Trophoblast cell (in vitro differentiated cells and primary cell): ENCODE measurements at regions not wholly inside any gene's neighbourhood (a gene's known extent, or its start where the extent isn't known, plus 50 kb on each side); places are given as distances from the start of the nearest gene placed in this dataset.

Source experiments
- DNase-seq, 2 donors: peaks; one replicate each; pipeline ENCODE4 v3.0.0-alpha.2; 2016
- H2AFZ ChIP-seq: 2 replicates; pipeline ENCODE4 v1.6.1; 2013; ENCODE audit warnings: low read length, moderate library complexity, mild to moderate bottlenecking; ENCODE audit not compliant: insufficient read depth, poor library complexity
- H2AK5ac ChIP-seq: 2 replicates; pipeline ENCODE4 v1.6.1; 2013; ENCODE audit warnings: mild to moderate bottlenecking, low read length
- H2BK120ac ChIP-seq: 2 replicates; pipeline ENCODE4 v1.6.1; 2013; ENCODE audit warnings: low read length, mild to moderate bottlenecking, moderate library complexity; ENCODE audit not compliant: insufficient read depth, poor library complexity
- H2BK12ac ChIP-seq: 2 replicates; pipeline ENCODE4 v1.6.1; 2013; ENCODE audit warnings: mild to moderate bottlenecking, low read length, moderate library complexity
- H2BK5ac ChIP-seq: 2 replicates; pipeline ENCODE4 v1.6.1; 2013; ENCODE audit warnings: low read length, low read depth, moderate library complexity, mild to moderate bottlenecking; ENCODE audit not compliant: poor library complexity
- H3K14ac ChIP-seq: 2 replicates; pipeline ENCODE4 v1.6.1; 2013; ENCODE audit warnings: mild to moderate bottlenecking, low read length
- H3K18ac ChIP-seq: 2 replicates; pipeline ENCODE4 v1.6.1; 2013; ENCODE audit warnings: mild to moderate bottlenecking, low read length
- H3K23ac ChIP-seq: 2 replicates; pipeline ENCODE4 v1.6.1; 2013; ENCODE audit warnings: low read length
- H3K27ac ChIP-seq: 2 replicates; pipeline ENCODE4 v1.5.1; 2013; ENCODE audit warnings: low read depth, mild to moderate bottlenecking, inconsistent platforms, low read length, moderate library complexity
- H3K27me3 ChIP-seq: 2 replicates; pipeline ENCODE4 v1.6.1; 2013; ENCODE audit warnings: inconsistent platforms, mild to moderate bottlenecking, low read length, moderate library complexity; ENCODE audit not compliant: insufficient read depth
- H3K36me3 ChIP-seq, 2 experiments: 1 replicate in 1 of 2; 2 replicates in 1 of 2; pipeline ENCODE4 v1.6.1; 2013; ENCODE audit warnings: low read length in 2 of 2, mild to moderate bottlenecking in 2 of 2, moderate library complexity in 1 of 2; ENCODE audit not compliant: insufficient read depth in 2 of 2, control insufficient read depth in 1 of 2
- H3K4ac ChIP-seq: 2 replicates; pipeline ENCODE4 v1.6.1; 2013; ENCODE audit warnings: low read depth, mild to moderate bottlenecking, low read length, moderate library complexity
- H3K4me1 ChIP-seq, 2 experiments: 1 replicate in 1 of 2; 2 replicates in 1 of 2; pipeline ENCODE4 v1.6.1; 2013; ENCODE audit warnings: low read length in 2 of 2, mild to moderate bottlenecking in 2 of 2, moderate library complexity in 1 of 2; ENCODE audit not compliant: insufficient read depth in 2 of 2, control insufficient read depth in 1 of 2
- H3K4me2 ChIP-seq: 2 replicates; pipeline ENCODE4 v1.6.1; 2013; ENCODE audit warnings: inconsistent platforms, mild to moderate bottlenecking, low read length, moderate library complexity
- H3K4me3 ChIP-seq: 2 replicates; pipeline ENCODE4 v1.5.1; 2013; ENCODE audit warnings: mild to moderate bottlenecking, low read depth, low read length, inconsistent platforms
- H3K79me1 ChIP-seq: one replicate; pipeline ENCODE4 v1.6.1; 2013; ENCODE audit warnings: low read length
- H3K79me2 ChIP-seq: 2 replicates; pipeline ENCODE4 v1.6.1; 2013; ENCODE audit warnings: low read length, mild to moderate bottlenecking; ENCODE audit not compliant: control insufficient read depth, insufficient read depth, poor library complexity
- H3K9ac ChIP-seq: 2 replicates; pipeline ENCODE4 v1.6.1; 2013; ENCODE audit warnings: mild to moderate bottlenecking, low read length
- H3K9me3 ChIP-seq: 2 replicates; pipeline ENCODE4 v1.6.1; 2013; ENCODE audit warnings: low read depth, mild to moderate bottlenecking, control low read depth, inconsistent platforms, low read length; ENCODE audit not compliant: insufficient read depth
- H4K12ac ChIP-seq: 2 replicates; pipeline ENCODE4 v1.6.1; 2013; ENCODE audit warnings: low read depth, mild to moderate bottlenecking, low read length, moderate library complexity
- H4K8ac ChIP-seq: 2 replicates; pipeline ENCODE4 v1.6.1; 2013; ENCODE audit warnings: low read depth, mild to moderate bottlenecking, low read length, moderate library complexity
- H4K91ac ChIP-seq: one replicate; pipeline ENCODE4 v1.6.1; 2013; ENCODE audit warnings: low read depth, mild to moderate bottlenecking, low read length, moderate library complexity
- WGBS: extraction: QIAGEN DNeasy Blood & Tissue Kit; methylation state at CpG from one replicate; pipeline ENCODE4 v1.1.7; 2013; ENCODE audit warnings: missing lambda C conversion rate; ENCODE audit not compliant: insufficient read length, insufficient coverage; ENCODE audit errors: extremely low coverage; 5-methylcytosine and 5-hydroxymethylcytosine counted together

DNA sequence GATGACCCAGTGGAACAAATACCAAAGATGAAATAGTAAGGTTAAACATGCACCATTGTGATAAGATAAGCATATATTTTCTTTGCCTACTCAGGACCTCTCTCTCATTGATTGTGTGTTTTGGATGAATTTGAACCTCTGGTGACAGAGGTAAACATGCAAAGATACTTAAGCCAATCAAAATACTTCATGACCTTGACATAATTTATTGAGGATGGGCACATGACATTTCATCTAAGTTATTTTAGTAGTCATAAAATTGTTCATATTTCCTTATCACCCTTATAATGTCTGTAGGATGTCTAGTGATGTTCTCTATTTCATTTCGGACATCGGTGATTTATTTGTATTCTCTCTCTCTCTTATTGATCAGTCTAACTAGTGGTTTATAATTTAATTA lies 88.3 kb upstream of the WDR72 start:
- Histone ChIP-seq H3K4ac (no peak overlapping the region), H2BK12ac (no peak overlapping the region), H3K36me3 (no peaks in the 10 kb centered on the region), H3K9me3 (no peaks in the 10 kb centered on the region), H2AK5ac (no peak overlapping the region), H3K23ac (no peak overlapping the region), H2BK5ac (no peak overlapping the region), H3K79me1 (peaks cover 10% of the 10 kb centered on the region), H3K14ac (no peak overlapping the region), H2BK120ac (no peak overlapping the region), H3K4me1 (peaks cover 6 to 10% of the 10 kb centered on the region in 2 experiments), H4K91ac (no peak overlapping the region), H3K27me3 (no peaks in the 10 kb centered on the region), H3K9ac (no peak overlapping the region), H3K27ac (no peak overlapping the region), H3K4me3 (no peak overlapping the region), H3K18ac (no peak overlapping the region), H4K12ac (no peak overlapping the region), H2AFZ (no peak overlapping the region), H4K8ac (no peak overlapping the region), H3K79me2 (no peaks in the 10 kb centered on the region), H3K4me2 (no peak overlapping the region)
- DNase-seq = no peak
- WGBS = no CpG with 5 or more reads among the region's 2 CpGs

DNA sequence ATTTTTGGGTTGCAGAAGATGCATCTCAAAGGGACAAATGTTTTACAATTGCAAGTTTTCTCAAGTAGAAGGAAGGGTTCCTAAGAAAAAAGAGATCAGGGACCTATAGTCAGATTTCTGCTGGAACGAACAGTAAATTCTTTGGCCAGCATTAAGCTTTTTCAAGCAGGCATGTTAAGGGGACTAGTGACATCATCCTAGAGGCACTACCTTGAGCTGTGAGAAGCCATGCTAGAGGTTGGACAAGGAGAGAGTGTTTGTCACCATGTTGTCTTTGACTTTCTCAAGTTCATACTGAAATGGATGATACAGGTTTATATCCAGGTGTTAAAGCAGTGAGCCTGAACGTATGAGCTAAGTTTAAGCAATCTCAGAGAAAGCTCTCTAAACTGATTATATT lies 85.2 kb upstream of the WDR72 start:
- no peak overlapping the region for H4K12ac ChIP-seq
- no CpG with 5 or more reads among the region's 2 CpGs for WGBS
- no peaks in the 10 kb centered on the region for H3K36me3 ChIP-seq
- H3K4me2 ChIP-seq = no peak overlapping the region
- H3K27me3 ChIP-seq = no peaks in the 10 kb centered on the region
- no peak overlapping the region for H4K8ac ChIP-seq
- peak in 1 of 2 donors; percentile 14 for DNase-seq
- no peak overlapping the region for H2AK5ac ChIP-seq
- H3K79me2 ChIP-seq = no peaks in the 10 kb centered on the region
- no peak overlapping the region for H2BK5ac ChIP-seq
- H2BK120ac ChIP-seq = no peak overlapping the region
- no peaks in the 10 kb centered on the region for H3K9me3 ChIP-seq
- H3K27ac ChIP-seq = no peak overlapping the region
- no peak overlapping the region for H2AFZ ChIP-seq
- no peak overlapping the region for H2BK12ac ChIP-seq
- no peak overlapping the region for H3K23ac ChIP-seq
- no peak overlapping the region for H3K14ac ChIP-seq
- H3K18ac ChIP-seq = no peak overlapping the region
- H3K4me1 ChIP-seq = peaks cover 0 to 1% of the 10 kb centered on the region in 2 experiments
- H3K79me1 ChIP-seq = peaks cover 1% of the 10 kb centered on the region
- no peak overlapping the region for H3K4ac ChIP-seq
- no peak overlapping the region for H3K4me3 ChIP-seq
- H3K9ac ChIP-seq = no peak overlapping the region
- no peak overlapping the region for H4K91ac ChIP-seq

DNA sequence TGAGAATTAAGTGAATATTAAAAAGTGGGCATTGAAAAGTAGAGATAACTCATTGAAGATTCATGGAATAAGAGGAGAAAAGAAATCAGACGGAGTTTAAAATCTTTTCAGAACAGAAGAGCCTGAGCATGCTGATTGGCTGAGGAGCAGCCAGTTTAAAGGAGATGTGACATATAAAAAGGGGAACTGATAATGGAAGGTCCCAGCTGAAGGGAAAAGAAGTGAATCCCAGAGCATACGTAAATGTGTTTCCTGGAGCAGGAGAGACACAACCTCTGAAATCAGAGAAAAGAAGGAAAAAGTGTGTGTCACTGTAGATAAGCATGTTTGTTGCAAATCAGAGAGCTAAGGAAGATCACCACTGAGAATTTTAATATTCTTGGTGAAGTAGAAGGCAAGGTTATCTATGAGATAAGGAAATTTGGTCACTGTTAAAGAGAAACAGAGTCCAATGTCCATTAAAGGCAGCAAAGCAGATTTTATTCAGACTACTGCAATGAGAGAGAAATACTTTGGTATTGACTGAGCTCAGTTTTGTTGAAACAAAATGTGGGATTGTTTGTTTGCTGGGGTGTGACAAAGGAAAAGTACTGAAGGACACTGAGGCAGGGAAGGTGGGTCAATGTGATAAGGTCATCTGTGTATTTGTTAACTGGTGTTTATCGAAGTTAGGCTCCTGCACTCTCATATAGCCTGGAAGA lies 84.6 kb upstream of the WDR72 start:
- no CpG with 5 or more reads among the region's 3 CpGs for WGBS

DNA sequence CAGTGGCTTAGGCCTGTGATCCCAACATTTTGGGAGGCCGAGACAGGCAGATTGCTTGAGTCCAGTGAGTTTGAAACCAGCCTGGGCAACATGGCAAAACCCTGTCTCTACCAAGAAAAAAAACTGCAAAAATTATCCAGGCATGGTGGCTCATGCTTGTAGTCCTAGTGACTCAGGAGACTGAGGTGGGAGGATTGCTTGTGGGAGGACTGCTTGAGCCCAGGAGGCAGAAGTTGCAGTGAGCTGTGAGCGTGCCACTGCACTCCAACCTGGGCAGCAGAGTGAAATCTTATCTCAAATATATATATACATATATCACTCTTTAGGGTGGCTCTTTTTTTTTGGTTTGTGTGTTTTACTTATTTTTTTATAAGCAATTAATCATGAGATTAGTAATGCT lies 83.7 kb upstream of the WDR72 start:
- no peak overlapping the region for H3K18ac ChIP-seq
- no peaks in the 10 kb centered on the region for H3K4me1 ChIP-seq
- no peak overlapping the region for H3K23ac ChIP-seq
- no peak overlapping the region for H2AK5ac ChIP-seq
- H3K4me2 ChIP-seq = no peak overlapping the region
- peak overlapping the region; percentile 7 for H2BK120ac ChIP-seq
- no peak overlapping the region for H3K27ac ChIP-seq
- H3K9me3 ChIP-seq = no peaks in the 10 kb centered on the region
- H3K14ac ChIP-seq = no peak overlapping the region
- no peak overlapping the region for H4K91ac ChIP-seq
- no peak overlapping the region for H2BK12ac ChIP-seq
- H3K4me3 ChIP-seq = no peak overlapping the region
- H2BK5ac ChIP-seq = no peak overlapping the region
- DNase-seq = peak in 1 of 2 donors; percentile 9
- WGBS = no CpG with 5 or more reads among the region's 2 CpGs
- no peak overlapping the region for H4K12ac ChIP-seq
- H3K9ac ChIP-seq = no peak overlapping the region
- no peak overlapping the region for H4K8ac ChIP-seq
- no peaks in the 10 kb centered on the region for H3K36me3 ChIP-seq
- H3K79me1 ChIP-seq = no peaks in the 10 kb centered on the region
- no peaks in the 10 kb centered on the region for H3K27me3 ChIP-seq
- H2AFZ ChIP-seq = no peak overlapping the region
- H3K4ac ChIP-seq = no peak overlapping the region
- H3K79me2 ChIP-seq = no peaks in the 10 kb centered on the region

More for the DNA sequence above, 84.6 kb upstream of the WDR72 start:
- Histone ChIP-seq H3K9me3 (no peaks in the 10 kb centered on the region), H3K4me3 (no peak overlapping the region), H3K4ac (no peak overlapping the region), H3K79me1 (no peaks in the 10 kb centered on the region), H3K4me2 (no peak overlapping the region), H2BK12ac (no peak overlapping the region), H2BK120ac (no peak overlapping the region), H4K8ac (no peak overlapping the region), H3K27me3 (no peaks in the 10 kb centered on the region), H3K9ac (no peak overlapping the region), H3K23ac (no peak overlapping the region), H2BK5ac (no peak overlapping the region), H3K27ac (no peak overlapping the region), H3K79me2 (no peaks in the 10 kb centered on the region), H2AFZ (no peak overlapping the region), H3K14ac (no peak overlapping the region), H3K18ac (no peak overlapping the region), H3K36me3 (no peaks in the 10 kb centered on the region), H2AK5ac (no peak overlapping the region), H4K91ac (no peak overlapping the region), H3K4me1 (no peaks in the 10 kb centered on the region), H4K12ac (no peak overlapping the region)
- no peak for DNase-seq
